H9 (cell line): ENCODE measurements at regions not wholly inside any gene's neighbourhood (a gene's known extent, or its start where the extent isn't known, plus 50 kb on each side); places are given as distances from the start of the nearest gene placed in this dataset.

Experiments
- DNase-seq: peaks from one replicate; pipeline ENCODE4 v3.0.0-alpha.2; 2017
- H2AFZ ChIP-seq: one replicate; pipeline ENCODE4 v1.6.1; 2013; ENCODE audit warnings: mild to moderate bottlenecking, low read length, control low read depth, moderate library complexity
- H2AK5ac ChIP-seq: 2 replicates; pipeline ENCODE4 v1.6.1; 2013; ENCODE audit warnings: low read length, control low read depth, mixed read lengths; ENCODE audit not compliant: insufficient read length
- H2BK120ac ChIP-seq: one replicate; pipeline ENCODE4 v1.6.1; 2013; ENCODE audit warnings: low read depth, mild to moderate bottlenecking, low read length, control low read depth, inconsistent platforms; ENCODE audit not compliant: poor library complexity, severe bottlenecking
- H2BK12ac ChIP-seq: 2 replicates; pipeline ENCODE4 v1.6.1; 2013; ENCODE audit warnings: low read length, control low read depth, mixed read lengths, low read depth; ENCODE audit not compliant: insufficient read length
- H2BK15ac ChIP-seq: 2 replicates; pipeline ENCODE4 v1.6.1; 2013; ENCODE audit warnings: low read depth, low read length, control low read depth
- H2BK20ac ChIP-seq: one replicate; pipeline ENCODE4 v1.6.1; 2013; ENCODE audit warnings: low read depth, mild to moderate bottlenecking, low read length, control low read depth, inconsistent platforms; ENCODE audit not compliant: poor library complexity, severe bottlenecking
- H2BK5ac ChIP-seq: 2 replicates; pipeline ENCODE4 v1.6.1; 2013; ENCODE audit warnings: low read length, control low read depth, mixed read lengths; ENCODE audit not compliant: insufficient read length
- H3K14ac ChIP-seq: 2 replicates; pipeline ENCODE4 v1.6.1; 2013; ENCODE audit warnings: low read length, control low read depth; ENCODE audit not compliant: insufficient read depth
- H3K18ac ChIP-seq: 2 replicates; pipeline ENCODE4 v1.6.1; 2013; ENCODE audit warnings: low read depth, mild to moderate bottlenecking, mixed read lengths, low read length, control low read depth; ENCODE audit not compliant: insufficient read length
- H3K23ac ChIP-seq: 2 replicates; pipeline ENCODE4 v1.6.1; 2013; ENCODE audit warnings: low read length, control low read depth, mixed read lengths, low read depth; ENCODE audit not compliant: insufficient read length
- H3K23me2 ChIP-seq: 2 replicates; pipeline ENCODE4 v1.6.1; 2013; ENCODE audit warnings: low read depth, mild to moderate bottlenecking, mixed read lengths, low read length, control low read depth; ENCODE audit not compliant: insufficient read length, poor library complexity, severe bottlenecking
- H3K27ac ChIP-seq: 2 replicates; pipeline ENCODE4 v1.5.1; 2013; ENCODE audit warnings: low read length, control low read depth, mixed read lengths, low read depth; ENCODE audit not compliant: insufficient read length
- H3K27me3 ChIP-seq: 2 replicates; pipeline ENCODE4 v1.6.1; 2013; ENCODE audit warnings: low read length, control low read depth, inconsistent platforms; ENCODE audit not compliant: insufficient read depth
- H3K4ac ChIP-seq: 2 replicates; pipeline ENCODE4 v1.6.1; 2013; ENCODE audit warnings: low read depth, mild to moderate bottlenecking, control low read depth, inconsistent platforms, low read length, moderate library complexity
- H3K4me1 ChIP-seq: 2 replicates; pipeline ENCODE4 v1.6.1; 2013; ENCODE audit warnings: low read length, control low read depth, inconsistent platforms; ENCODE audit not compliant: insufficient read depth
- H3K4me2 ChIP-seq: 2 replicates; pipeline ENCODE4 v1.6.1; 2013; ENCODE audit warnings: low read length, control low read depth, mixed read lengths; ENCODE audit not compliant: insufficient read length, insufficient read depth
- H3K56ac ChIP-seq: 2 replicates; pipeline ENCODE4 v1.6.1; 2013; ENCODE audit warnings: low read depth, mild to moderate bottlenecking, mixed read lengths, low read length, control low read depth; ENCODE audit not compliant: insufficient read length
- H3K79me1 ChIP-seq: 2 replicates; pipeline ENCODE4 v1.6.1; 2013; ENCODE audit warnings: low read depth, mild to moderate bottlenecking, moderate library complexity, low read length, control low read depth, inconsistent platforms; ENCODE audit not compliant: insufficient read depth, poor library complexity, severe bottlenecking
- H3K79me2 ChIP-seq: 2 replicates; pipeline ENCODE4 v1.6.1; 2013; ENCODE audit warnings: low read length, control low read depth, inconsistent platforms; ENCODE audit not compliant: insufficient read depth
- H3K9ac ChIP-seq: 2 replicates; pipeline ENCODE4 v1.6.1; 2013; ENCODE audit warnings: low read length, control low read depth, mixed read lengths; ENCODE audit not compliant: insufficient read length; ENCODE audit errors: extremely low read depth
- H3K9me3 ChIP-seq: one replicate; pipeline ENCODE4 v1.6.1; 2013; ENCODE audit warnings: low read depth, low read length, inconsistent platforms; ENCODE audit not compliant: control insufficient read depth
- H3T11ph ChIP-seq: one replicate; pipeline ENCODE4 v1.6.1; 2013; ENCODE audit warnings: mild to moderate bottlenecking, low read length, control low read depth, inconsistent platforms
- H4K20me1 ChIP-seq: one replicate; pipeline ENCODE4 v1.6.1; 2013; ENCODE audit not compliant: control insufficient read depth, insufficient read length, insufficient read depth
- H4K5ac ChIP-seq: 2 replicates; pipeline ENCODE4 v1.6.1; 2013; ENCODE audit warnings: low read depth, mild to moderate bottlenecking, mixed read lengths, low read length, control low read depth; ENCODE audit not compliant: insufficient read length
- H4K8ac ChIP-seq: replicated peaks from 2 replicates; pipeline ENCODE4 v1.6.1; 2013; ENCODE audit warnings: low read length, control low read depth, mixed read lengths, low read depth; ENCODE audit not compliant: insufficient read length
- H4K91ac ChIP-seq: 2 replicates; pipeline ENCODE4 v1.6.1; 2013; ENCODE audit warnings: low read depth, mild to moderate bottlenecking, moderate library complexity, mixed read lengths, low read length, control low read depth; ENCODE audit not compliant: insufficient read length
- H3K27ac Mint-ChIP-seq, 3 experiments: 2 replicates in 2 of 3; 3 replicates in 1 of 3; pipeline ENCODE4 v1.8.0; 2020 to 2021; ENCODE audit warnings: mixed read lengths in 3 of 3, mild to moderate bottlenecking in 1 of 3, moderate library complexity in 1 of 3
- H3K27me3 Mint-ChIP-seq: 2 replicates; pipeline ENCODE4 v1.8.0; 2021; ENCODE audit warnings: low read depth, mild to moderate bottlenecking, moderate library complexity, mixed read lengths
- H3K36me3 Mint-ChIP-seq, 3 experiments: 2 replicates in 2 of 3; 3 replicates in 1 of 3; pipeline ENCODE4 v1.8.0; 2020 to 2021; ENCODE audit warnings: low read depth in 3 of 3, mixed read lengths in 3 of 3; ENCODE audit not compliant: insufficient read depth in 1 of 3
- H3K4me1 Mint-ChIP-seq, 2 experiments: 2 replicates each; pipeline ENCODE4 v1.8.0; 2020; ENCODE audit warnings: mixed read lengths in 2 of 2
- H3K4me3 Mint-ChIP-seq, 2 experiments: 2 replicates in 1 of 2; 3 replicates in 1 of 2; pipeline ENCODE4 v1.8.0; 2020 to 2021; ENCODE audit warnings: mild to moderate bottlenecking in 2 of 2, mixed read lengths in 2 of 2, moderate library complexity in 1 of 2
- H3K9me3 Mint-ChIP-seq, 2 experiments: 2 replicates in 1 of 2; 3 replicates in 1 of 2; pipeline ENCODE4 v1.8.0; 2020; ENCODE audit warnings: mild to moderate bottlenecking in 2 of 2, mixed read lengths in 2 of 2, moderate library complexity in 1 of 2
- CTCF ChIP-seq: fragments of 200-600 bp; sonication (generic); conservative IDR thresholded peaks from 3 replicates; pipeline ENCODE4 v1.8.0; 2021; ENCODE audit warnings: antibody characterized with exemption, mild to moderate bottlenecking
- WGBS: extraction: QIAGEN DNeasy Blood & Tissue Kit; methylation state at CpG from one replicate; pipeline ENCODE4 v1.1.7; 2013; ENCODE audit warnings: missing lambda C conversion rate, low lambda C conversion rate, mixed read lengths; ENCODE audit not compliant: insufficient read length; ENCODE audit errors: extremely low coverage; 5-methylcytosine and 5-hydroxymethylcytosine counted together

- Histone ChIP-seq H2AFZ (no peak overlapping the region), H2BK5ac (no peak overlapping the region)
These were observed 886.5 kb upstream of the EPHA5 start for GRCh38 chr4:66556651-66557278.

More at GRCh38 chr4:66556651-66557278, 886.5 kb upstream of the EPHA5 start:
- H3K27me3 ChIP-seq, result no peaks in the 10 kb centered on the region
- no peak for DNase-seq
- H2BK15ac ChIP-seq, result no peak overlapping the region
- Mint-ChIP-seq H3K4me3 (no peak overlapping the region), H3K4me1 (no peaks in the 10 kb centered on the region; a peak in 1 of 4 replicates), H3K27ac (peak overlapping the region in 2 of 3 experiments; percentile 27 to 34; a peak in 1 of 7 replicates), H3K36me3 (peaks cover 0 to 8% (median 1%) of the 10 kb centered on the region in 3 experiments; a peak in 1 of 7 replicates), H3K27me3 (no peaks in the 10 kb centered on the region), H3K9me3 (peaks cover 5 to 6% of the 10 kb centered on the region in 2 experiments; a peak in 3 of 5 replicates)
- H3K4me1 ChIP-seq, result no peaks in the 10 kb centered on the region
- no peak overlapping the region for H4K8ac ChIP-seq
- H3K56ac ChIP-seq, result no peak overlapping the region
- H3K23me2 ChIP-seq, result no peaks in the 10 kb centered on the region
- H3K9me3 ChIP-seq, result no peaks in the 10 kb centered on the region
- no peak overlapping the region for H2BK120ac ChIP-seq
- H2AK5ac ChIP-seq, result no peak overlapping the region
- H4K20me1 ChIP-seq, result no peaks in the 10 kb centered on the region
- no peak overlapping the region for H3T11ph ChIP-seq
- no peak overlapping the region for H3K23ac ChIP-seq
- no peak overlapping the region for H3K18ac ChIP-seq
- WGBS, result no CpG with 5 or more reads among the region's 10 CpGs
- TF ChIP-seq CTCF, result peak; percentile 50; the same call in 2 of the 3 replicates
- no peak overlapping the region for H3K14ac ChIP-seq
- no peak overlapping the region for H2BK20ac ChIP-seq
- no peak overlapping the region for H3K4me2 ChIP-seq
- no peaks in the 10 kb centered on the region for H3K79me2 ChIP-seq
- no peaks in the 10 kb centered on the region for H3K79me1 ChIP-seq
- H3K27ac ChIP-seq, result no peak overlapping the region
- no peak overlapping the region for H4K91ac ChIP-seq
- H3K9ac ChIP-seq, result no peak overlapping the region
- no peak overlapping the region for H2BK12ac ChIP-seq
- no peak overlapping the region for H3K4ac ChIP-seq
- H4K5ac ChIP-seq, result no peak overlapping the region
